ENCODE measurements at regions not wholly inside any gene's neighbourhood (a gene's known extent, or its start where the extent isn't known, plus 50 kb on each side); places are given as distances from the start of the nearest gene placed in this dataset.

GRCh38 chr10:65128277-65128676, 1607.1 kb downstream of the REEP3 start:
- no peak for TF ChIP-seq ZNF658 (tag by site-specific recombination; IDR thresholded peaks at IDR 0.05)
- TF ChIP-seq ZNF701 (tag by site-specific recombination; IDR thresholded peaks at IDR 0.05) = no peak
- no peak for TF ChIP-seq ZNF561 (tag by site-specific recombination; IDR thresholded peaks at IDR 0.05; ENCODE audit: borderline replicate concordance)
- TF ChIP-seq ZNF324 (tag by site-specific recombination; IDR thresholded peaks at IDR 0.05) = no peak
- no peak for TF ChIP-seq ZIC2 (tag by site-specific recombination; IDR thresholded peaks at IDR 0.05)
- no peak for TF ChIP-seq ZNF645 (tag by site-specific recombination; IDR thresholded peaks at IDR 0.05)
- TF ChIP-seq ATF2 (tag by site-specific recombination; IDR thresholded peaks at IDR 0.05; ENCODE audit: low read depth) = no peak
- TF ChIP-seq ZNF521 (tag by site-specific recombination; IDR thresholded peaks at IDR 0.05) = no peak
- no peak for TF ChIP-seq ZNF501 (tag by site-specific recombination; IDR thresholded peaks at IDR 0.05)
- TF ChIP-seq ZNF132 (tag by site-specific recombination; IDR thresholded peaks at IDR 0.05; ENCODE audit: borderline replicate concordance) = no peak
- TF ChIP-seq ZNF10 (tag by site-specific recombination; IDR thresholded peaks at IDR 0.05) = no peak
- no peak for TF ChIP-seq ZNF513 (tag by site-specific recombination; IDR thresholded peaks at IDR 0.05)
- POLR2A ChIA-PET = no interaction called here
- no peaks in the 10 kb centered on the region for H3K36me3 ChIP-seq (ENCODE audit: control insufficient read depth in 2 of 2, insufficient read depth in 1 of 2, low read length in 2 of 2)
- H3K4me3 ChIP-seq (ENCODE audit: low read depth, low read length) = no peak overlapping the region
- no peaks in the 10 kb centered on the region for H3K9me3 ChIP-seq (ENCODE audit: control insufficient read depth, insufficient read depth, low read depth, low read length)
- H3K4me1 ChIP-seq (ENCODE audit: control insufficient read depth, insufficient read depth, low read length) = no peaks in the 10 kb centered on the region
- CTCF ChIA-PET = no interaction called here
- no peak overlapping the region for H3K27ac ChIP-seq (ENCODE audit: extremely low read depth, low read depth, low read length)

- Histone ChIP-seq H3K4me3 (ENCODE audit: low read depth, low read length) (no peak overlapping the region), H3K27ac (ENCODE audit: extremely low read depth, low read depth, low read length) (no peak overlapping the region), H3K9me3 (ENCODE audit: control insufficient read depth, insufficient read depth, low read depth, low read length) (no peaks in the 10 kb centered on the region), H3K4me1 (ENCODE audit: control insufficient read depth, insufficient read depth, low read length) (no peaks in the 10 kb centered on the region), H3K36me3 (ENCODE audit: control insufficient read depth in 2 of 2, insufficient read depth in 1 of 2, low read length in 2 of 2) (no peaks in the 10 kb centered on the region)
- CTCF ChIA-PET = no interaction called here
- POLR2A ChIA-PET = interaction anchor here (0.6 kb wide), 1 partner anchor 253 kb away, joined by 3 read pairs; no protein-coding TSS in a partner anchor
- TF ChIP-seq, protein P1, sequence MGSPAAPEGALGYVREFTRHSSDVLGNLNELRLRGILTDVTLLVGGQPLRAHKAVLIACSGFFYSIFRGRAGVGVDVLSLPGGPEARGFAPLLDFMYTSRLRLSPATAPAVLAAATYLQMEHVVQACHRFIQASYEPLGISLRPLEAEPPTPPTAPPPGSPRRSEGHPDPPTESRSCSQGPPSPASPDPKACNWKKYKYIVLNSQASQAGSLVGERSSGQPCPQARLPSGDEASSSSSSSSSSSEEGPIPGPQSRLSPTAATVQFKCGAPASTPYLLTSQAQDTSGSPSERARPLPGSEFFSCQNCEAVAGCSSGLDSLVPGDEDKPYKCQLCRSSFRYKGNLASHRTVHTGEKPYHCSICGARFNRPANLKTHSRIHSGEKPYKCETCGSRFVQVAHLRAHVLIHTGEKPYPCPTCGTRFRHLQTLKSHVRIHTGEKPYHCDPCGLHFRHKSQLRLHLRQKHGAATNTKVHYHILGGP (tag by site-specific recombination; IDR thresholded peaks at IDR 0.05) = no peak
- TF ChIP-seq ZNF530 (tag by site-specific recombination; IDR thresholded peaks at IDR 0.05; ENCODE audit: low read depth) (no peak), ZNF654 (tag by site-specific recombination; IDR thresholded peaks at IDR 0.05; ENCODE audit: low read depth) (no peak), ZNF37A (tag by site-specific recombination; IDR thresholded peaks at IDR 0.05) (no peak), HIC1 (tag by site-specific recombination; IDR thresholded peaks at IDR 0.05) (no peak), ZNF768 (tag by site-specific recombination; IDR thresholded peaks at IDR 0.05) (no peak), MEIS1 (CRISPR knock-in tag; IDR thresholded peaks at IDR 0.05; ENCODE audit: borderline replicate concordance) (no peak), ZNF391 (tag by site-specific recombination; IDR thresholded peaks at IDR 0.05; ENCODE audit: borderline replicate concordance, low read depth) (no peak)
- TF ChIP-seq, protein P2, sequence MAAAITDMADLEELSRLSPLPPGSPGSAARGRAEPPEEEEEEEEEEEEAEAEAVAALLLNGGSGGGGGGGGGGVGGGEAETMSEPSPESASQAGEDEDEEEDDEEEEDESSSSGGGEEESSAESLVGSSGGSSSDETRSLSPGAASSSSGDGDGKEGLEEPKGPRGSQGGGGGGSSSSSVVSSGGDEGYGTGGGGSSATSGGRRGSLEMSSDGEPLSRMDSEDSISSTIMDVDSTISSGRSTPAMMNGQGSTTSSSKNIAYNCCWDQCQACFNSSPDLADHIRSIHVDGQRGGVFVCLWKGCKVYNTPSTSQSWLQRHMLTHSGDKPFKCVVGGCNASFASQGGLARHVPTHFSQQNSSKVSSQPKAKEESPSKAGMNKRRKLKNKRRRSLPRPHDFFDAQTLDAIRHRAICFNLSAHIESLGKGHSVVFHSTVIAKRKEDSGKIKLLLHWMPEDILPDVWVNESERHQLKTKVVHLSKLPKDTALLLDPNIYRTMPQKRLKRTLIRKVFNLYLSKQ (tag by site-specific recombination; IDR thresholded peaks at IDR 0.05; ENCODE audit: borderline replicate concordance) = no peak
Observed at GRCh38 chr10:65130162-65130758, 1609.1 kb downstream of the REEP3 start.
